GM19468 (cell line): ENCODE measurements at regions not wholly inside any gene's neighbourhood (a gene's known extent, or its start where the extent isn't known, plus 50 kb on each side); places are given as distances from the start of the nearest gene placed in this dataset.

ENCODE experiments used
- ATAC-seq: cut with Tn5 transposase; IDR thresholded peaks from one replicate; pipeline ENCODE4 v1.9.1; 2021; ENCODE audit warnings: mild to moderate bottlenecking, moderate library complexity, moderate number of reproducible peaks; ENCODE audit not compliant: unreplicated experiment; ENCODE audit errors: extremely low read depth

DNA sequence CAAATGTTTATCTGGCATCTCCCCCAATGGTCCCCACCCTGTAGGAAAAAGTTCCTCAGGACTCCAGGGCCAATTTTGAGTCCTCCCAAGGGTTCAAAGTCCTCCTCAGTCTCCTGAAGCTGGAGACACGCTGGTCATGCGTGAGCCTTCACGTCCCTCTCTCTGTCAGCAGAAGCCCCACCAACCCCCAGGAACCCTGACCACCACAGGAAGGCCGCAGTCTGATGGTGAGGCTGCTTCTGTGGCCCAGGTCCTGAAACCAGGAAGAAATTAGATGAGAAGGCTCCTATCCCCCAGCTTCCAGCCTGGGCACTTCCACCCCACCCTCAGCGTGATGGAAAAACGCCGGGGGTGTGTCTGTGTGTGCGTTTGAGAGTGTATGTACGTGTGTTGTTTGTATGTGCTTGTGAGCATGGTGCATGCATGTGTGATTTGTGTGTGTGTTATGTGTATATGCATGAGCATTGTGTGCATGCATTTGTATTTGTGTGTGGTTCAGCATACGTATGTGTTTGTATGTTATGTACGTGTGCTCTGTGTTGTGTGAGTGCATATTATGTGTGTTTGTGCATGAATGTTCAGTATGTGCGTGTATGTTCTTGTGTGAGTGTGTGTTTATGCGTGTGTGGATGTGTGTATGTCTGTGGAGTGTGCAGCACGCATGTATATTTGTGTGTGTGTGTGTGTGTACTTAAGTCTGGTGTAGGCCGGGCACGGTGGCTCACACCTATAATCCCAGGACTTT, 92.5 kb downstream of the SIK1 start:
- ATAC-seq, result no peak

DNA sequence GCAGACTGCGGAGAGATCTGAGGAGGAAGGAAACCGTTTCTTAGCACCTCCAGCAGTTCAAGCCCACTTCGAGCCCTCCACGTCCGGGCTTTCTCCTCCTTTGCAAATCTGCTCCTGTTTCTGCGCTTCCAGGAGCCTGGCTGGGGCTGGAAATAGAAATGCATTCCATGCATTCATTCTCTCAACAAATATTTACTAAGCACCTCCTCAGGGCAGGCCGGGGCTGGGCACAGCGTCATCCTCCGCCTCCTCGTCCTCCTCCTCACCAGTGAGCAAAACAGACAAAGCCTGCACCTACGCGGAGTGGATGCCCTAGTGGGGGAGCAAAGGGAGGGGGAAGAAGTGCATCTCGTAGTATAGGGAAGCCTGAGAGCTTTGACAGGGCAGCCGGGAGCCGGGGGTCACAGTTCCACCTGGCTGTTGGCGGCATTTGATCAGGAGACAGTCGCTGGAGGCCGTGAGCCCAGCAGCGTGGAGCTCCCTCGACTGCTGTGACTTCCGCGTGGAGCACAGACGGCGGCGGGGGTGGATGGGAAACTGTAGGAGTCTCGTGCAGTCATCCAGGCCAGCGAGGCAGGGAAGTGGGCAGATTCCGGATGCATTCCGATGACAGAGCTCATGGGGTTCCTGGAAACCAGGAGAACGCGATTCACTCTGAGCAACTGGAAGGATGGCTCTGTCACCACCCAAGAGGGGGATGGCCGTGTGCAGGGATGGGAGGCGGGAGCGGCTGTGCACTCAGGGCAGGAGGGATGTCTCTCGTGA, 93.5 kb downstream of the SIK1 start:
- ATAC-seq, result no peak

DNA sequence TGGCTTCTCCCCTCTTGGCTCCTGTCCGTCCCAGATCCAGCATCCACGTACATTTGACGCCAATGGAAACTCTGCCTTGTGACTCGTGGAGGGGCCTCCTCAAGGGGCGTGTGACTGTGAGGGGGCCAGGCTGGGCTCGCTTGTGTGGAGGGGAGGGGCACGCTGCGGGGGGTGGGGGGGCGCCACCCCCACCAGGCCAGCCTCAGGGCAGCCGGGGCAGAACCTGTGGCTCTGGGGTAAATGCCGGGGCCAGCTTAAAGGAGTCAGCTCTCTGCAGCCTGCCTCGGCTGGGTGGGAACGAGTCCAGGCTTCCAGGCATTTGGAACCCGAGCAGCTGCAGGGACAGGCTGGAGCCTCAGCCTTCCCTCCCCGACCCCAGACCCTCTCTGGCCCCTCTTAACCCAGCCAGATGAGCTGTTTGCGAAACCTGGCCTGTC, 94.1 kb downstream of the SIK1 start:
- no peak for ATAC-seq

DNA sequence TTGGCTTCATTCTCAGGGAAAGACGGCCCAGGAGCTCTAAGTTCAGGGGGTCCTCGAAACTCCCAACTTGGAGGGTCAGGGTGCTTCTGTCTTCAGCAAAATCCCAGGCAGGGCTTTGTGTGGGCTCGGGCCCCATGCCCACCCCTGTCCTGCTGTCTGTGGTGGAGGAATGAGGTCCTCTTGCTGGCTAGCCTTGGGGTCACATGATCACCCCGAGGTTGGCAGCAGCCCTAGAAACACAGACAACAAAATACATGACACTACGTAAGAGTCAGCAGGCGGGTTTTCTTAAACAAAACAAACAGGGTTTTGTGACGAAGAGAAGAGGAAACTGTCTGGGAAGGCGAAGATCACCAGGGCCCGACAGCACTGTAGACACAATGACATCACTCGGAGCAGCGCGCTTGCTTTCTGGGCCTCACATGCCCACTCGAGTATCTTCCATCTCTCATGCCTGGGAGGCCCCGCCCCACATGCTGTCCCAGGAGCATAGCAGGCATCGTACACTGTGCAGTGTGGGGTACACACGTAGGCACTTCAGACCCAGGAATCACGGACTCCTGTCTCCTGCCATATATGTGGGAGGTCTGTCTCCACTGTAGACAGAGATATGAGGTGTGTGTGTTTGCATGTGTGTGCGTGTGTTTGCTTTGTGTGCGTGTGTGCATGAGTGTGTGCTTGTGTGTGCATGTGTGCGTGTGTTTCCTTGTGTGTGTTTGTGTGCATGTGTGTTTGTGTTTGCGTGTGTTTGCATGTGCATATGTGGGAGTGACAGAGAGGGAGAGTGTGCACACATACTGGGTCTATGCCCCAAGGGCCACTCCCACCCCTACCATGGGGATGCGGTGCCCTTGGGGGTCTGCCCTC, 94.7 kb downstream of the SIK1 start:
- no peak for ATAC-seq

DNA sequence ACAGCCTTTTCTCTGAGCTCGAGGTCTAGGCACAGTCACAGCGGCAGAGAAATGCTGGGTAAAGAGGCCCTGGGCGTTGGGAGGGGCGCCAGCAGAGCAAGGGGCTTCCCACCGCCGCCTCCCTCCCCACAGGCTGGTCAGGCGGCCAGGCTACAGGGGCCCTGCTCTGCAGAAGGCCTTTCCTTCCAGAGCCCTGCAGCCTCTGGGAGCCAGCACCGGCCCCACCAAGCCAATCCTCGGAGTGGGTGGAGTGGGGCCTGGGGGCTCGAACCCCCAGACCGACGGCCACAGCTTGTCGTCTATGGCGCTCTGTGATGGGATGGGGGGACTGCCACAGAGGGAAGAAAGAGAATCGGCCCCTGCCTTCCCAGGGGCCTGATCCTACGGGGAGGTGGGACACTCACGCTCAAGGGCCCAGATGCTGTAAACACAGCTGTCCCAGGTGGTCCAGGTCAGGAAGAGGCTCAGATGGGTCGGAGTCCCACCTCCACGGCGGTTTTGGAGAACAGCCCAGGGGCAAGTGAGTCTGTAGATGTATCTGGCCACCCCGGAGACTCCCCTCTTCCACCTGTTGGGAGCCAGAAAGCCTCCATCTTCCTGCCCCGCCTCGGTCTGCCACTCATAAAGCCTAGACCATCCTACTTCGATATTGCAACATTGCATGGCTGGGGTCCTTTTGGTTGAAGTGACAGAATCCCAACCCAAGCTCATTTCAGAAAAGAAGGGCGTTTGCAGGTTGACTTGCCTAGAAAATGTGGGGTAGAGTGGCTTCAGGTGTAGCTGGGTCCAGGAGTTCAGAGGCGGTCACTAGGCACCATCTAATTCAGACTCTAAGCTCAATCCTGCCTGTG, 95.6 kb downstream of the SIK1 start:
- ATAC-seq, result no peak

DNA sequence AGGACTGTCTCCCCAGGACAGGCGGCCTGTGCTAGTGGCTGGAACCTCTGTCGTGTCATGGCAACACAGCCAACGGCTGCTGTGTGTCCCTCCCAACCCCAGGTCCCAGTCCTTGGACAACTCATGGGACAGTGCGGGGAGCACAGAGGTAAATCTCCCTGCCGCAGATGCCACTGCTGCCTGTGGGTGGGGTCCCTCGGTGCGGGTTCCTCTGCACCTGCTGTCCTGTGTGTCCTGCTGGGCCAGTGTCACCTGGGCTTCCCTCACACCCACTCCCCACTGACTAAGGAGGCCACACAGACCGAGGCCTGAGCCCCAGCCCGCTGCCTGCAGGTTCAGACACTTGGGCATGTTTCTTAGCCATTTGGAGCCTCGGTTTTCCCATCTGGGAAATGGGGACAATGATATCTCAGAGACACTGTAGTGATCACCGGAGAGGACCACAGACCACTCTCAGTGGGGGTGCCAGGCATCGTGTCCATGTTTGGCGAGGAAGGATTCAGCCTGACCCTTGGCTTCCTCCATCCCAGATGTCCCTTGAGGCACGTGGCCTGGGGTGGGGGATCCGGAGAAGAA, 96.5 kb downstream of the SIK1 start:
- no peak for ATAC-seq

DNA sequence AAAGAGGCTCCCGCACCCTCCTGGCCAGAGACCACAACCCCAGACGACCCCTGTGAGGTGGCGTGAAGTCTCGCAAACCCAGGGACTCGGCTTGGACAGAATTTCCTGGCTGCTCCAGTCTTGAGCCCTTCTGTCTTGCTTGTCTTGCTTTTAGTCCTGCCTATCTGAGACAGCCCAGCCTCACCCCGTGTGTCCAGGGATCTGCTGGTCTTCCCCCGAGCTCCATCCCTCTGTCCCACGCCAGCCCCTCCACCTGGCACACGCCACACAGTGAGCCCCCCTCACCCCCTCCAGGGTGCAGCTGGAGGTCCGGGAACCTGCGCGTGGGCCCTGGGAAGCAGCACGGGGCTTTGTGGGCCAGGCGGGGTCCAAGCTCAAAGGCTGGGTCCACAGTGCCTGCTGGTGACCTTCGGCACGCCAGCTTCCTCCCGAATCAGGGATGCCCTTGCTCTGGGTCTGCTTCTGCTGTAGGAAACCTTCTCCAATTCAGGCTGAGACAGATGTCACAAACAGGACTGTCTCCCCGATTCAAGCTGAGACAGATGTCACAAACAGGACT, 97.1 kb downstream of the SIK1 start:
- ATAC-seq, result no peak

DNA sequence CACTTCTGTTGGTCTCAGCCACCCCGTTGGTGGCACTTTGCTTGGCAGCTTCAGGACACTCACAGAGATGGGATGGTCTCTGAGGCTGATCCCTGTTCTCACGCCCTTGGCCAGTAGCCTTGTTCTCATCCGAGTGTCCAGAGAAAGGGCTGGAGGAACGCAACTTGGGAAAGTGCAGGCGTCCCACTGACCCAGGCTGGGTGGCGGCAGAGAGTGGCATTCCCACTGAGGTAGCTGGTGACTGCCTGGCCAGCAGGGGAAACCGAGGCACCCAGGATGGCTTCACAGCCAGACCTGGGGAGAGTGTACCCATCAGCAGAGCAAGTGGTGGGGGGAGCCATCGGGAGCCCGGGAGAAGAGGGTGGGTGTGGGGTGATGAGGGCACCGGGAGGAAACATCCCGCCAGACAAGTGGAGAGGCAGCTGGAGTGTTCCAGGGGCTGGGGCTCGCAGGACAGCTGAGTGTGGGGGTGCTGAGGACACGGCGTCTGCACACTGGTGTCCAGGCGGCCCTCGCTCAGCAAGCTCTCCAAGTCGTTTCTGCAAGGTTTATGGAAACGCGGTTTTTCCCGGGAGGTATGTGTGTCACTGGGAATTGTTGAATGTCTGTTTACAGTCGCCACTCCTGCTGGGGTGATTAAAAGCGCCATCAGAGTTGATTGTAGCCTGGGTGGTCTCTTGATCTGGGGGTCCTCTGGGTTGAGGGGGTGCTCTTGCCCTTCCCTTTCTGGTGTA, 97.8 kb downstream of the SIK1 start:
- ATAC-seq, result no peak

DNA sequence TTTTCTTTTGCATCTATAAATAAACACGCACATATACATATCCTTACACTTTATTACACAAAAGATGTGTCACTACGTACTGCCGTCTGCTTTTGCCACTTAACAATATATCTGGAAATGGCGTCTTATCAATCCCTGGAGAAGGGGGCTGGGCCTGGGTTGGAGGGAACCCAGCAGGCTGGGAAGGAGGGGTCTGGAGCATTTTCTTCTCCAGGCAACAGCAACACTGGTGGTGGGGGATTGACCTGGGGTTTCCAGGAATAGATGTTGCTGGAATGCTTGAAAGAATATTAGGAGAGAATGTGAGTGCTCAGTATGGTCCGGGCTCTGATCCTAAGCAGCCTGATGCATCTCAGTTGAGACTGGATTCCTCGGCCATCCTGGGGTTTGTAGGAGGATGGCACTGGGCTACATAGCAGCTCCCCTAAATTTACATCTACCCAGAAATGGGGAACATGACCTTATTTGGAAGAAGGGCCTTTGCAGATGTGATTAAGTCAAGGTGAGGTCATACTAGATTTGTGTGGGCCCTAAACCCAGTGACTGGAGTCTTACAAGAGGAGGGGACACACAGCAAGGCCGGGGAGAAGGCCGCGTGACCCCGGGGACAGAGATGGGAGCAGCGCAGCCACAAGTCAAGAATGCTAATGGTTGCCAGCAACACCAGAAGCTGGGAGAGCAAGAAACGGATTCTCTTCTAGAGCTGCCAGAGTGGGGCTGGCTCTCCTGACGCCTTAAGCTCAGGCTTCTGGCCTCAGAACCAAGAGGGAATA, 98.6 kb downstream of the SIK1 start:
- ATAC-seq, result no peak

DNA sequence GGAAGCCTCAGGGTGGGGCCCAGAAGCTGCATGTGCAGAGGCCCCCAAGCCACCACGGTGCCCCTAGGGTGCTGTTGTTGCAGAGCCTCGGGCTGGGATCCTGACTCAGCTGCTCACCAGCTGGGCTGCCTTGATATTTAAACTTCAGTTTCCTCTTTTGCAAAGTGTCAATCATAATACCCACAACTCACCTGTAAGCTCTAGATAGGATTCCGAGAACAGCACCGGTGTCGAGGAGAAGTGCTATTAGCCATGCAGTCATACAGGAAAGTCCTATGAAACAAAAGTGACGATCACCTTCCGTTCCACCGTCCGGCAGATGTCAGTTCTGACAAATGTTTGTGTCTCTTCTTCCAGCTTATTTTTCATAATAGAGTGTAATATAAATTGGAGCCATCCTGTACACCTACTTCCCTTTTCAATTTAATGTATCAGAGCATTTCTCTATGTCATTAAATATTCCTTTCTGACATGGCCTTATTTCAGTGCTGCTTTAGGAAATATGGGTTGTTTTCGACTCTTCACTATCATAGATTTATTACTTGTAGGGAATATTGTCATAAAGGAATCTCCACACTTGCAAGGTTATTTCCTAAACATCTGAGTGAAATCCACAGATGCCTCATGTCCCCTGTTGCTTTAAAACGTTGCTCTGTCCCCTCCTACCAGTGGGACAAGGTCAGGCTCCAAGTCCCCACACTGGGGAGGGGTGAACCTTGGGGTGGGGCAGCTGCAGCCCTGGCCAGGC, 100.8 kb downstream of the SIK1 start:
- ATAC-seq, result no peak

DNA sequence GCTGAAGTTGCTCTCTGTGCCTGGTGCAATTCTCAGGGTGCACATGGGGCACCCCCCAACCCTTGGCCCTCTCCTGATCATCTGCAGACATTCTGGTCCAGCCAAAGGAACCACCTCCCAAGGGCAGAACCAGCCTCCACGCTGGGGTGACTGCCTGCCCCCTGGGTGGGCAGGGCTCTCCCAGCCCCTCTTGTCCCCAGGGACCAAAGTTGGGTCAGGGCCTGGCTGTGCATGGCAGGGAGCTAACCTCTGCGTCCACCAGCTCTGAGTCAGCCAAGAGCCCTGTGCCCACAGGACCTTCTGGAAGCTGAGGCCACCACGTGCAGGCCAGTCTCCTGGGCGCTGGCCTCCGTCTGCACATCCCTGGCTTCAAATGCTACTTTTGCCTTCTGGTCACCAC, 101.9 kb downstream of the SIK1 start:
- no peak for ATAC-seq

DNA sequence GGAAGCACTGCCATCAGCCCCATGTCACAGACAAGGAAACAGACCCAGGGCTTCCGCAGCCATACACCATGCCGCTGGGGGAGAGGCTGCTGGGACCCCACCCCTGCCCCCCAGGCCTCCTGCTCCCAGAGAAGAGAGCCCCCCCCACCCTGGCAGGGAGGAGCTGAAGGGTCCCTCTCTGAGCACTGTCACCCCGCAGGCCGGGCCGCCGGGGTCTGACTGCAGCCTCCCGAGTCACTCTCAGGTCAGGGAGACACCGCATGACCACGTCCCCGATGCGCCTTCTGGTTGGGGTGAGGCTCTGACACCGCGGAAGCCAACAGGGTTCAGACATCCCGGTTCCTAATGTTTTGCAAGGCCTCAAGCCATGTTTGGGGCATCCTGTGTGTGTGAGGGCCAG, 102.3 kb downstream of the SIK1 start:
- ATAC-seq, result no peak

DNA sequence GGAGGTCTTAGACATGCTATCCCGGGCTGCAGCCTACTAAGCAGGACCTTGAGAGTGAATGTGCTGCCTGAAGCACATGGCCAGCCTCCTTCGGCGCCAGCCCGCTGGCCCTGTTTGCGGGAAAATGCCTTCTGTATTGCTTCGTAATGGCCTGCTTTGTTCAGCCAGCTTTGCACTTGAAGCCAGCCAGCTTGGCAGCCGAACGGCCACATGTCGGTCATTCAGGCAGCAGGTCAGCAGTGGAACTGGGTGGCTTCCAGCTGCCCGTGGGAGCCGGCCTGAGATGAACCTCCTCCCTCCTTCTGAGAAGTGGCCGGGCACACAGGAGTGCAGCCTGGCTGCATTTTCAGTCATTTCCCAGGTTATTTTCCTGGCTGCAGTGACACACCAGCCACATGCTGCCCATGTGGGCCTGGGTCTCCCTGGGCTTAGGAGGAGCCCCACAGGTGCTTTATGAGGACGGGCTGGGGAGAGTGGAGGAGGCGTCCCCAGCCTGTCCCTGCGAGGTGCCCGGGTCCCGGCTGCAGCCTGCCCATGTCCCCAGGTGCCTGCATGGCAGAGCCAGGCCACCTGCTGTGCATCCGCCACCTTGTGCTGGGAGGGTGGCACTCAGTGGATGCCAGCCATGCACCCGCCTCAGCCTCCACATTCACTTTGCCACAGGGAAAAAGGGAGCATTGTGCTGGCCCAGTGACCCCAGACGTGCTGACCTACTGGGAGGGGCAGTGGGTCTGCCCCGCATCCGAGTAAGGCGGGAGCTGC, 103.5 kb downstream of the SIK1 start:
- ATAC-seq, result no peak

DNA sequence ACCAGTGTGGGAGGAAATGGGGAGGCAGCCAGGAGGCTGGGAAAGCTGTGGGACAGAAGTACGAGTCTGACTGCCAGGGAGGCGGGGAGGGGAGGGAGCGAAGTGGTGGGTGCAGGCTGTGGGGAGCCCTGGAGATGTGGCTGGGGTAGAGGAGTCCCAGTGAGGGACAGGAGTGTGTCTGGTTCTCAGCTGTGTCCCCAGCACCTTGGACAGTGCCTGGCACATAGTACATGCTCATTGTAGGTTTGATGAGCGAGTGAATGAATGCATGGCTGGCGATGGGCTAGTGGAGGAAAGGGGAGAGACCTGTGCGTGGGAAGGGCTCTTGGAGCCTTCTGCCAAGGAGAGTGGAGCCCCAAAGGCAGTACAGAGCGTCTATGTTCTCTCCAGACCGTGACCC, 104.1 kb downstream of the SIK1 start:
- ATAC-seq, result no peak

DNA sequence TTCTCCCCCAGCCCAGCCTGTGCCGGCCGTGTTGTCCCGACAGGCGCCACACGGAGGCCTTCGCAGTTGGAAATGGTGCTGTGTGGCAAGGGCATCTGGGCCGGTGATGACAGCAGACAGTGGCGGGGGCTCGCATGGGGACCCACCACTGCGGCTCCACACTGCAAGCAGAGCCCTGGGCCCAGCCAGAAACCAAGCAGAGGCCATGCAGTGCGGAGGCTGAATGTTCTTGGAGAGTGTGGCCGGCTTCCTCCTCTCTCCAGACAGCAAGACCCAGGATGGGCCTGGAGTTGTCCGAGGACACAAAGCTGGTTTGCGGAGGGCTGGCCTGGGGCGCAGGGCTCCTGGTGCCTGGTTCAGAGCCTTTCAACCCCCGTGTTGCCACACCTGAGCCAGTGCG, 104.6 kb downstream of the SIK1 start:
- ATAC-seq, result no peak

DNA sequence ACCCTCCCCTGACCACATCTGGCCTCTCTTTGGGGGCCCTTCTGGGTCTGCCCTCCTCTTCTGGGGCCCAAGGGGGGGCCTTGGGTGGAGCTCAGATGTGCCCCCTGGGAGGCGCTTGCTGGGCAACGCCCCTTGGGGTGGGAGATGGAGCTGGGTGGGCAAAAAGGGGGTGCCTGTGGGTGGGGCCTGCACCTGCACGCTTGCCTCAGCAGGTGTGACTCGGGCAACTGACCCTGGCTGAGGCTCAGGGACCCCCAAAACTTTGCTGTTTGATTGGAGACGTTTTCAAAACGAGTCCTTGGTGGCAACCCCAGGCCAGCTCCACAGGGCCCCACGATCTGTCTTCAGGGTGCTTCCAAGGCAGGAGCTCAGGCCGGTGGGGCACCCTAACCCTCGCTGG, 105.3 kb downstream of the SIK1 start:
- ATAC-seq, result no peak

DNA sequence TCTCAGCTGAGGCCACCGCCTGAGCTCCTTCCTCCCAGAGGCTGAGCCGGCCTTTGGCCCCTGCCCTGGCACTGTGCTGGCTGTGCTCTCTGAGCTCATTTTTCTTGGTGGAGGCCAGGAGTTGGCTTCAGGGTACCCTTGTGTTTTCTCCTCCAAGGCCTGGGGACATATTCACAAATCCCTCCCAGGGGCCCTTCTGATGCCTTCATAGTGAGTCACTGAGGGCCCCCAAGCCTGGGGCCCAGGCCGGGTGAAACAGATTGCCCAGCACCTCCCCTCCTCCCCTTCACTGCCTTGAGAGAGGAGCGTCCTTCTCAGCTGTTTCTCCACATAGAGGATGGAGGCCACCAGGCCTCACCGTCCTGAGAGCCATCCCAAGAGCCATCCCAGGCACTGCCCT, 105.8 kb downstream of the SIK1 start:
- ATAC-seq, result no peak
